ENCODE measurements at regions not wholly inside any gene's neighbourhood (a gene's known extent, or its start where the extent isn't known, plus 50 kb on each side); places are given as distances from the start of the nearest gene placed in this dataset.

GRCh38 chr17:14919094-14919493 lies 346.0 kb downstream of the PMP22 start:
- TF ChIP-seq CTCF (IDR thresholded peaks at IDR 0.05; ENCODE audit: low read depth, low read length) = no peak
- Histone ChIP-seq H3K36me3 (no peaks in the 10 kb centered on the region), H3K27me3 (ENCODE audit: insufficient read depth, low read depth, severe bottlenecking) (no peaks in the 10 kb centered on the region), H3K27ac (no peak overlapping the region), H3K4me3 (ENCODE audit: low read depth, low read length) (no peak overlapping the region), H3K9me3 (ENCODE audit: severe bottlenecking) (no peaks in the 10 kb centered on the region)
- no peak for DNase-seq

- Histone ChIP-seq H3K27me3 (ENCODE audit: insufficient read depth, low read depth, severe bottlenecking) (no peaks in the 10 kb centered on the region), H3K36me3 (no peaks in the 10 kb centered on the region), H3K27ac (no peak overlapping the region), H3K4me3 (ENCODE audit: low read depth, low read length) (no peak overlapping the region), H3K9me3 (ENCODE audit: severe bottlenecking) (no peaks in the 10 kb centered on the region)
- no peak for TF ChIP-seq CTCF (IDR thresholded peaks at IDR 0.05; ENCODE audit: low read depth, low read length)
- DNase-seq = no peak
Observed at GRCh38 chr17:14918540-14918939, 346.6 kb downstream of the PMP22 start.

GRCh38 chr17:14910916-14911315 lies 354.2 kb downstream of the PMP22 start:
- no peak overlapping the region for H3K27ac ChIP-seq
- H3K36me3 ChIP-seq = no peaks in the 10 kb centered on the region
- no peak overlapping the region for H3K4me3 ChIP-seq (ENCODE audit: low read depth, low read length)
- H3K27me3 ChIP-seq (ENCODE audit: insufficient read depth, low read depth, severe bottlenecking) = no peaks in the 10 kb centered on the region
- no peak for TF ChIP-seq CTCF (IDR thresholded peaks at IDR 0.05; ENCODE audit: low read depth, low read length)
- no peaks in the 10 kb centered on the region for H3K9me3 ChIP-seq (ENCODE audit: severe bottlenecking)
- no peak for DNase-seq

GRCh38 chr17:14904386-14904785 lies 360.7 kb downstream of the PMP22 start:
- no peak for DNase-seq
- H3K9me3 ChIP-seq (ENCODE audit: severe bottlenecking) = no peaks in the 10 kb centered on the region
- H3K36me3 ChIP-seq = no peaks in the 10 kb centered on the region
- no peak for TF ChIP-seq CTCF (IDR thresholded peaks at IDR 0.05; ENCODE audit: low read depth, low read length)
- H3K27me3 ChIP-seq (ENCODE audit: insufficient read depth, low read depth, severe bottlenecking) = no peaks in the 10 kb centered on the region
- H3K4me3 ChIP-seq (ENCODE audit: low read depth, low read length) = no peak overlapping the region
- no peak overlapping the region for H3K27ac ChIP-seq

- TF ChIP-seq CTCF (IDR thresholded peaks at IDR 0.05; ENCODE audit: low read depth, low read length) = no peak
- DNase-seq = no peak
- Histone ChIP-seq H3K4me3 (ENCODE audit: low read depth, low read length) (no peak overlapping the region), H3K36me3 (no peaks in the 10 kb centered on the region), H3K27me3 (ENCODE audit: insufficient read depth, low read depth, severe bottlenecking) (no peaks in the 10 kb centered on the region), H3K27ac (no peak overlapping the region), H3K9me3 (ENCODE audit: severe bottlenecking) (no peaks in the 10 kb centered on the region)
Observed at GRCh38 chr17:14903854-14904253, 361.3 kb downstream of the PMP22 start.

- H3K4me3 ChIP-seq (ENCODE audit: low read depth, low read length) = no peak overlapping the region
- DNase-seq = no peak
- TF ChIP-seq CTCF (IDR thresholded peaks at IDR 0.05; ENCODE audit: low read depth, low read length) = no peak
- no peaks in the 10 kb centered on the region for H3K27me3 ChIP-seq (ENCODE audit: insufficient read depth, low read depth, severe bottlenecking)
- H3K36me3 ChIP-seq = no peaks in the 10 kb centered on the region
- no peak overlapping the region for H3K27ac ChIP-seq
- H3K9me3 ChIP-seq (ENCODE audit: severe bottlenecking) = no peaks in the 10 kb centered on the region
Observed at GRCh38 chr17:14902803-14903202, 362.3 kb downstream of the PMP22 start.

Measured in WERI-Rb-1 (cell line).